Gastrocnemius medialis (tissue), 4 donors: ENCODE measurements at regions not wholly inside any gene's neighbourhood (a gene's known extent, or its start where the extent isn't known, plus 50 kb on each side); places are given as distances from the start of the nearest gene placed in this dataset.

Experiments used
- ATAC-seq, 2 donors: fragments of 150-250 bp; one replicate each; pipeline ENCODE4 v1.9.1; 2016
- DNase-seq, 2 donors: peaks; one replicate each; pipeline ENCODE4 v3.0.0-alpha.2; 2019
- H3K27ac ChIP-seq, 4 donors: fragments of 200-600 bp; sonication (generic); 1 replicate in 1 of 4; 2 replicates in 3 of 4; pipeline ENCODE4 v1.5.1; 2016 to 2018; ENCODE audit warnings: mild to moderate bottlenecking in 2 of 4, moderate library complexity in 1 of 4
- H3K27me3 ChIP-seq, 3 donors: fragments of 200-600 bp; sonication (generic) in 2 of 3; 1 replicate in 1 of 3; 2 replicates in 2 of 3; pipeline versions ENCODE4 v1.5.1 to v1.6.0; 2016 to 2019; ENCODE audit warnings: mild to moderate bottlenecking in 1 of 3, moderate library complexity in 1 of 3
- H3K36me3 ChIP-seq, 2 donors: fragments of 200-600 bp; sonication (generic) in 1 of 2; one replicate each; pipeline ENCODE4 v1.5.1; 2017 to 2018
- H3K4me1 ChIP-seq, 2 donors: fragments of 200-600 bp; sonication (generic) in 1 of 2; one replicate each; pipeline ENCODE4 v1.5.1; 2016 to 2017; ENCODE audit warnings: mild to moderate bottlenecking in 2 of 2
- H3K4me3 ChIP-seq, 4 donors: fragments of 200-600 bp; sonication (generic) in 3 of 4; 1 replicate in 1 of 4; 2 replicates in 3 of 4; pipeline ENCODE4 v1.5.1; 2016 to 2019; ENCODE audit warnings: mild to moderate bottlenecking in 2 of 4
- H3K9me3 ChIP-seq, 3 donors: fragments of 200-600 bp; sonication (generic) in 2 of 3; 1 replicate in 1 of 3; 2 replicates in 2 of 3; pipeline ENCODE4 v1.5.1; 2016 to 2019
- POLR2A ChIP-seq, 2 donors: fragments of 450-650 bp; IDR thresholded peaks; one replicate each; pipeline ENCODE4 v1.6.1; 2017; ENCODE audit warnings: antibody characterized with exemption in 2 of 2, mild to moderate bottlenecking in 2 of 2, moderate library complexity in 2 of 2
- in situ Hi-C, 4 donors: fragments of 200-750 bp; cut with MboI; loops; one replicate each; pipeline versions ENCODE4 v1.15.0 to v1.8.0; 2017; ENCODE audit warnings: low sequenced_read_pairs in 4 of 4
- intact Hi-C: fragments of 100-400 bp; cut with DNase I; formaldehyde crosslinking; loops from one replicate; pipeline ENCODE4 v1.15.1; 2023; ENCODE audit warnings: low total_unique reads
- TF ChIP-seq, protein P1 (sequence below), 5 experiments: fragments of 450-650 bp in 3 of 5; fragments of 200-600 bp in 2 of 5; sonication (generic) in 2 of 5; IDR thresholded peaks in 4 of 5; conservative IDR thresholded peaks in 1 of 5; 1 replicate in 4 of 5; 2 replicates in 1 of 5; pipeline ENCODE4 v1.5.1; 2016 to 2019; ENCODE audit warnings: antibody characterized with exemption in 5 of 5, mild to moderate bottlenecking in 3 of 5, moderate library complexity in 3 of 5

DNA sequence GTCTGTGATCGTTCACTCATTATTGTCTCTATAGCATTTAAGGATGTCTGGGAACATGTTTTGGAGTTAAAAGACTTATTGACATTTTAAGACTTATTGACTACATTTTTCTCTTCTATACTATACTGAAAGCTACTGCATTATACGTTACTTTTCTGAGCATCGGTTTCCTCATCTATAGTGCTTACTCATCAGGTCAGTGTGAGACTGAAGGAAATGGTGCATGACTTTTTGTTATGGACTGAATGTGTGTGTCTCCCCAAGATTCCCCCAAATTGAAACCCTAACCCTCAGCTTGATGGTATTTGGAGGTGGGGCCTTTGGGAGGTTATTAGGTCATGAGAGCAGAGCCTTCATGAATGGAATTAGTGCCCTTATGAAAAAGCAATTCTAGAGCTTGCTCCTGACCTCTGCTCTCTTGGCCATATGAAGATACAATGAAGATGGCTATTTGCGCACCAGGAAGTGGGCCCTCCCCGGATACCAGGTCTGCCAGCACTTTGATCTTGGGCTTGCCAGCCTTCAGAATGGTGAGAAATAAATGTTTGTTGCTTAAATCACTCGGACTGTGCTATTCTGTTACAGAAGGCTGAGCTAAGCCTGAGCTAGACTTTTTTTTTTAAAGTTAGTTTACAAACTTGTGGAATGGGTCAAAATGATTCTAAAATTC is 243.7 kb upstream of the RREB1 start:
- TF ChIP-seq, protein P1, sequence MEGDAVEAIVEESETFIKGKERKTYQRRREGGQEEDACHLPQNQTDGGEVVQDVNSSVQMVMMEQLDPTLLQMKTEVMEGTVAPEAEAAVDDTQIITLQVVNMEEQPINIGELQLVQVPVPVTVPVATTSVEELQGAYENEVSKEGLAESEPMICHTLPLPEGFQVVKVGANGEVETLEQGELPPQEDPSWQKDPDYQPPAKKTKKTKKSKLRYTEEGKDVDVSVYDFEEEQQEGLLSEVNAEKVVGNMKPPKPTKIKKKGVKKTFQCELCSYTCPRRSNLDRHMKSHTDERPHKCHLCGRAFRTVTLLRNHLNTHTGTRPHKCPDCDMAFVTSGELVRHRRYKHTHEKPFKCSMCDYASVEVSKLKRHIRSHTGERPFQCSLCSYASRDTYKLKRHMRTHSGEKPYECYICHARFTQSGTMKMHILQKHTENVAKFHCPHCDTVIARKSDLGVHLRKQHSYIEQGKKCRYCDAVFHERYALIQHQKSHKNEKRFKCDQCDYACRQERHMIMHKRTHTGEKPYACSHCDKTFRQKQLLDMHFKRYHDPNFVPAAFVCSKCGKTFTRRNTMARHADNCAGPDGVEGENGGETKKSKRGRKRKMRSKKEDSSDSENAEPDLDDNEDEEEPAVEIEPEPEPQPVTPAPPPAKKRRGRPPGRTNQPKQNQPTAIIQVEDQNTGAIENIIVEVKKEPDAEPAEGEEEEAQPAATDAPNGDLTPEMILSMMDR (IDR thresholded peaks at IDR 0.05 in 4 of 5, conservative IDR thresholded peaks at IDR 0.05 in 1 of 5): no peak
- TF ChIP-seq POLR2A (IDR thresholded peaks at IDR 0.05): no peak
- ATAC-seq: no peak
- no peaks in the 10 kb centered on the region for H3K9me3 ChIP-seq
- no peak overlapping the region for H3K4me3 ChIP-seq
- in situ Hi-C loops (no loop called here), intact Hi-C loops (no loop called here)
- no peaks in the 10 kb centered on the region for H3K27me3 ChIP-seq
- H3K27ac ChIP-seq: no peak overlapping the region
- no peaks in the 10 kb centered on the region for H3K4me1 ChIP-seq
- DNase-seq: no peak
- no peaks in the 10 kb centered on the region for H3K36me3 ChIP-seq

DNA sequence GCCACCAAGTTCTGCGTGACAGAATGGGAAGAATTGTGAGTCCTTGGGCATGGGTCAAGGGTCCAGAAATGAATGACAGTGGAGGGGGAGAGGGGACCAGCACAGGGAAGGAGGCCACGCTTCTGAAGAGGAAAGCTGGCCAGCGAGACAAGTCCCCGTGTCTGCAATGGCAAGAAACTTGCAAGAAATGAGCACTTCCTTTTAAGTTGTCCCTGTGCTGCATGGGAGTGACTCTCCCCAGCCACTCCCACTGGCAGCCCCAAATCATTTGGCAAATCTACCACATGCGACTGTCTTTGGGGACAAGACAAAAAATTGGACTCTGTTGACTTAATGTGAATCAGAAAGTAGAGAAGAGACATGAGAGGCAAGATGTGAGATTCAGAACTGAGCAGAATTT is 242.2 kb upstream of the RREB1 start:
- DNase-seq (no peak), ATAC-seq (no peak)
- Histone ChIP-seq H3K36me3 (no peaks in the 10 kb centered on the region), H3K9me3 (no peaks in the 10 kb centered on the region), H3K27me3 (no peaks in the 10 kb centered on the region), H3K4me3 (no peak overlapping the region), H3K27ac (no peak overlapping the region), H3K4me1 (no peaks in the 10 kb centered on the region)
- in situ Hi-C loops: no loop called here
- intact Hi-C loops: no loop called here
- TF ChIP-seq POLR2A (IDR thresholded peaks at IDR 0.05): no peak
- TF ChIP-seq, protein P1 (IDR thresholded peaks at IDR 0.05 in 4 of 5, conservative IDR thresholded peaks at IDR 0.05 in 1 of 5): no peak

DNA sequence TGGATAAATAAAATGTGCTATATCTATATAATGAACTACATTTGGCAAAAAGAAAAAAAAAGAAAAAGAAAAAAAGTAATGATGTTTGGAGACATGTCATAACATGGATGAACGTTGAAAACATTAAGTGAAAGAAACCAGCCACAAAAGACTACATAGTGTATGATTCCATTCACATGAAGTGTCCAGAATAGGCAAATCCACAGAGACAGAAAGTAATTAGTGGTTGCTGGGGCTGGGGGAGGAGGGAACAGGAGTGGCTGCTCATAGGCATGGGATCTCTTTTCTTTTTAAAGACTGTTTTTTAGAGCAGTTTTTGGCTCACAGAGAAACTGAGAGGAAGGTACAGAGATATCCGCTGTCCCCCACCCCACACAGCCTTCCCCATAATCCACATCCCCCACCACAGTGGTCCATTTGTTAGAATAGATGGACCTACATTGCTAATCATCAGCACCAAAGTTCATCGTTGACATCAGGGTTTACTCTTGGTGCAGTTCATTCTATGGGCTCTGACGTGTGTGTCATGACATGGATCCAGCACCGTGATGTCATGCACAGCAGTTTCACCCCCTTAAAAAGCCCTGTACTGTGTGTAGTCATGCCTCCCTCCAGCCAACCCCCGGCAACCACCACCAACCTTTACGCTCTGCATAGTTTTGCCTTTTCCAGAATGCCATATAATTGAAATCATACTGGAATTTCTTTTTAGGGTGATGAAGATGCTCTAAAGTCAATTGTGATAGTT is 240.9 kb upstream of the RREB1 start:
- intact Hi-C loops: no loop called here
- no peak for ATAC-seq
- TF ChIP-seq, protein P1 (IDR thresholded peaks at IDR 0.05 in 4 of 5, conservative IDR thresholded peaks at IDR 0.05 in 1 of 5): no peak
- no peak for TF ChIP-seq POLR2A (IDR thresholded peaks at IDR 0.05)

DNA sequence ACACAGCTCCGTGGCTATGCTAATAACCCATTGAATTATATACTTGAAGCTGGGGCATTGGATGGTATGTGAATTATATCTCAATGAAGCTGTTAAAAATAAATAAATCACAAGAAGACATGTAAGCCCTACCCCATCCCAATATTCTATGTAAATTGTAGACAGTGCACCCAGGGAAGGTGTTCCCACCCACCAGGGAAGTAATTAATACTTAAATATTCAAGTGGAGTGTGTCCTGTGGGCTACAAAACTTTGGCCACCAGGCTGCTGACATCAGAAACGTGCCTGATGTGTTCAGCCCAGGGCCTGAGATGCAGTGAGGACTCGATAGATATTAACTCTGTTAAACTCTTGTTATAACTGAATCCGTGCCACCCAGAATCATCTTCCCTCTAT is 240.4 kb upstream of the RREB1 start:
- Histone ChIP-seq H3K27me3 (no peaks in the 10 kb centered on the region), H3K4me3 (no peak overlapping the region), H3K9me3 (no peaks in the 10 kb centered on the region), H3K36me3 (no peaks in the 10 kb centered on the region), H3K27ac (no peak overlapping the region), H3K4me1 (no peaks in the 10 kb centered on the region)
- in situ Hi-C loops (no loop called here), intact Hi-C loops (no loop called here)
- DNase-seq (no peak), ATAC-seq (no peak)
- TF ChIP-seq, protein P1 (IDR thresholded peaks at IDR 0.05 in 4 of 5, conservative IDR thresholded peaks at IDR 0.05 in 1 of 5): no peak
- no peak for TF ChIP-seq POLR2A (IDR thresholded peaks at IDR 0.05)

More for the DNA sequence above, 240.9 kb upstream of the RREB1 start:
- Histone ChIP-seq H3K4me3 (no peak overlapping the region), H3K9me3 (no peaks in the 10 kb centered on the region), H3K27ac (no peak overlapping the region), H3K27me3 (no peaks in the 10 kb centered on the region), H3K36me3 (no peaks in the 10 kb centered on the region), H3K4me1 (no peaks in the 10 kb centered on the region)
- in situ Hi-C loops: no loop called here
- no peak for DNase-seq
